Stomach (tissue), 4 donors: ENCODE measurements at regions not wholly inside any gene's neighbourhood (a gene's known extent, or its start where the extent isn't known, plus 50 kb on each side); places are given as distances from the start of the nearest gene placed in this dataset.

Experiments
- CTCF ChIP-seq, 7 experiments: fragments of 450-650 bp in 4 of 7; fragments of 200-600 bp in 3 of 7; sonication (generic) in 3 of 7; IDR thresholded peaks; one replicate each; pipeline ENCODE4 v1.5.1; 2016 to 2019; ENCODE audit warnings: antibody characterized with exemption in 7 of 7, control low read depth in 2 of 7, mild to moderate bottlenecking in 1 of 7
- POLR2A ChIP-seq, 4 donors: fragments of 450-650 bp; IDR thresholded peaks; one replicate each; pipeline ENCODE4 v1.6.1; 2016; ENCODE audit warnings: antibody characterized with exemption in 4 of 4, control low read depth in 2 of 4, mild to moderate bottlenecking in 1 of 4, moderate library complexity in 1 of 4

- no peak for TF ChIP-seq CTCF (IDR thresholded peaks at IDR 0.05)
- no peak for TF ChIP-seq POLR2A (IDR thresholded peaks at IDR 0.05)
Measured at GRCh38 chrY:7177631-7178030, 266.1 kb upstream of the AMELY start.
